Stimulated activated memory B cell treated with anti-CD40 and anti-IgM and Interleukin-4, amounts not matched to agents 10 μg/mL and 1 μg/mL and 100 μg/mL, for 72 hours (primary cell): ENCODE measurements at regions not wholly inside any gene's neighbourhood (a gene's known extent, or its start where the extent isn't known, plus 50 kb on each side); places are given as distances from the start of the nearest gene placed in this dataset.

Experiments
- ATAC-seq: fragments of 150-1000 bp; cut with Tn5 transposase; 2 replicates; pipeline ENCODE4 v1.10.0; 2021
- H3K27ac Mint-ChIP-seq: one replicate; pipeline ENCODE4 v1.8.0; 2022; ENCODE audit warnings: mild to moderate bottlenecking, mixed read lengths
- H3K27me3 Mint-ChIP-seq: one replicate; pipeline ENCODE4 v1.8.0; 2022; ENCODE audit warnings: mixed read lengths
- H3K36me3 Mint-ChIP-seq: one replicate; pipeline ENCODE4 v1.8.0; 2022; ENCODE audit warnings: mixed read lengths
- H3K4me1 Mint-ChIP-seq: one replicate; pipeline ENCODE4 v1.8.0; 2022; ENCODE audit warnings: mixed read lengths
- H3K4me3 Mint-ChIP-seq: one replicate; pipeline ENCODE4 v1.8.0; 2022; ENCODE audit warnings: mild to moderate bottlenecking, moderate library complexity, mixed read lengths
- H3K9me3 Mint-ChIP-seq: one replicate; pipeline ENCODE4 v1.8.0; 2022; ENCODE audit warnings: mixed read lengths

DNA sequence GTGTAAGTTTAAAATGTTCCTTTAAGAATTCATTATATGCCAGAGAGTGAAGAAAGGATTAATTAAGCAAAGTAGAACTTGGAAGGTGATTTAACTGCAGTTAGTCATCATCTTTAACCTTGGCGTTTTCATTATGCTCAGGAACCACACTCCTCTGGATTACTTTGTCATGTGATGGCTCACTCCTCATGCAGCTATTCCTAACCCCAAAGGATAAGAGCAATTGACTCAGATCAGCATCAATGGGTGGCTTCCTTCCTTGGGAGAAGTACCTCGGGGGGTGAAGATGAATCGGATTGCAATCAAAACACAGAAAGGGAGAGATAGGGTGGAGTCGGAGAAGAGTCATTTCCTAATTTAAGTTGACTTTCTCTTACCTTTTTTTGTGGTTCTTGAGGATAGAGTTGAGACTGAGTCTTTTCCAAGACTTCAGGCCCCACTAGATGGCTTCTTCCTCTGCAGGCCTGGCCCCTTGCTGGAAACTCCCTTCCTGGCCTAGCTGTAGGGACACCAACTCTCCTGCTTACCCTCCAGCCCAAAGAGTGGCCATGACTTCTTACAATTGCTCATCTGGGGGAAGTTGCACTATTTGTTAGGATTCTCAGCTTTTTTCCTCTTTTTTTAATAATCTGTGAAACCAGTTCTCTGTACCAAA lies 238.6 kb upstream of the DDHD1 start:
- H3K4me3 Mint-ChIP-seq, result no peak overlapping the region
- no peaks in the 10 kb centered on the region for H3K27me3 Mint-ChIP-seq
- H3K36me3 Mint-ChIP-seq, result no peaks in the 10 kb centered on the region
- peaks cover 8% of the 10 kb centered on the region for H3K9me3 Mint-ChIP-seq
- no peak overlapping the region for H3K27ac Mint-ChIP-seq
- ATAC-seq, result no peak
- no peaks in the 10 kb centered on the region for H3K4me1 Mint-ChIP-seq

DNA sequence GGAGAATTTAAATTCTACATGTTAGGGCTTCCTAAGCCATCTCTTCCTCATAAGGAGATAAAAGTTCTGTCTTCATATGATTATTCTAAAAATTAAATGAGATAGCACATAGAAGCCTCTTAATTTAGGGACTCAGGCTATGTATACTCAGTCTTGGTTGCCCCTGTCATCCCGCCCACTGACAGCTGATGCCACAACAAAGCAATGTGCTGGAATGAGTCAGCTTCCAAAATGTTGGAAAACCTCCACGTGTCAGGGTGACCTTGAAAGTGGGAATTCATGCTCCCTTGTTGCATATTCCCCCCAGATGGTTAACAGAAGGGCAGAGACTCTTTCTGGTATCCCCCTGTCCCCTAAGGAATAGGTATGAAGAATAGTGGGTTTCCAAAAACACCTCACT lies 238.0 kb upstream of the DDHD1 start:
- H3K4me1 Mint-ChIP-seq, result no peaks in the 10 kb centered on the region
- no peaks in the 10 kb centered on the region for H3K36me3 Mint-ChIP-seq
- H3K27ac Mint-ChIP-seq, result no peak overlapping the region
- ATAC-seq, result no peak
- H3K4me3 Mint-ChIP-seq, result no peak overlapping the region
- no peaks in the 10 kb centered on the region for H3K27me3 Mint-ChIP-seq
- peaks cover 8% of the 10 kb centered on the region for H3K9me3 Mint-ChIP-seq

DNA sequence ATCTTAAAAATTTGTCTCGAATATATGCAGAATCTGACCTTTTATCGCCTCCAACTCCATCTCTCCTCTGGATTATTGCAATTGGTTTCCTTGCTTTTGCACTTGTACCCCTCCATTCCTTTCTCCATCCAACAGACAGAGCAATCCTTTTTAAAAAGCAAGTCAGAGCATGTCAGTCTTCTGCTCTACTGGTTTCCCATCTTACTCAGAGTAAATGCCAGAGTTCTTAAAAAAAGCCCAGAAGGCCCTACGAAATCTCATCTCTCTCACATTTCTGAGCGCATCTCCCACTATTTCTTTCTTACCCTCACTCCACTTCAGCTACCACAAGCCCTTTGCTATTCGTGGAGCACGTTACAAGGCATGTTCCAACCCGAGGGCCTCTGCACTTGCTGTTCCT lies 236.9 kb upstream of the DDHD1 start:
- Mint-ChIP-seq H3K27ac (no peak overlapping the region), H3K36me3 (no peaks in the 10 kb centered on the region), H3K4me1 (no peaks in the 10 kb centered on the region), H3K27me3 (no peaks in the 10 kb centered on the region), H3K4me3 (no peak overlapping the region), H3K9me3 (peaks cover 7% of the 10 kb centered on the region)
- ATAC-seq, result no peak

DNA sequence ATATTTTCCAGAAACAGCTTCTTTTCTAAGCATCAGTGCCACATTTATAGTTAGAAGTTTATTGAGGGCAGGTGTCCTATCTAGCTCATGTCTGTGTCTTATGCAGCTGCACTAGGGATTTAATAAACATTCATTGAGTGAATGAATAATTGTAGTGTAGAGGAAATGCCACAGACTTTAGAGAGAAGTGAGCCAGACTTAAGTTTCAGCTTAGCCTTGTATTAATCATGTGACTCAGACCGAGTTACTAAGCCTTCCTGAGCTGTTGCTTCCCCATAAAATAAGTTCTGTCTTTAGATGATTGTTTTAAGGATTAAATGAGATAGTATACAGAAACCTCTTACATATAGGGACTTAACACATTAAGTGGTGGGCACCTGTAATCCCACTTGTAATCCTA lies 236.1 kb upstream of the DDHD1 start:
- ATAC-seq, result no peak
- no peaks in the 10 kb centered on the region for H3K27me3 Mint-ChIP-seq
- H3K4me1 Mint-ChIP-seq, result no peaks in the 10 kb centered on the region
- H3K4me3 Mint-ChIP-seq, result no peak overlapping the region
- H3K36me3 Mint-ChIP-seq, result no peaks in the 10 kb centered on the region
- no peak overlapping the region for H3K27ac Mint-ChIP-seq
- peaks cover 2% of the 10 kb centered on the region for H3K9me3 Mint-ChIP-seq

DNA sequence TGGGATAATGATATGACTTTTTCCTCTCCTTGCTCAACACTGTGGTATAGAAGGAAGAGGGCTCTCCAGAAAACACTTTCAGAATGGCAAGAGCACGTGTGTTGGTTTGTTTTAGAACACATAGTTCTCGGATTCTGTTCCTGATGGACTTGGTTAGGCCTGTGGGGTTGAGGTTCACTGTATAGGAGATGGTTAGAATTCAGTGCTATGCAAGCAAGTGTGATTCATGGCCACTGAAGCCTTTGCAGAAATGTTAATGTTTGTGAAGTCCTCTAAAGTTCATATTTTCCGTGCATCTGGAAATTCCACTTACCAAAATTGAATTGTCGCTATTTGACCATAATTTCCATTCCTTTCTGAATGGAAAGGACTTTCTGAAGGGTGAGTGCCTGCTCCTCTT lies 233.2 kb upstream of the DDHD1 start:
- Mint-ChIP-seq H3K27me3 (no peaks in the 10 kb centered on the region), H3K36me3 (no peaks in the 10 kb centered on the region), H3K9me3 (no peaks in the 10 kb centered on the region), H3K4me1 (no peaks in the 10 kb centered on the region), H3K4me3 (no peak overlapping the region), H3K27ac (no peak overlapping the region)
- no peak for ATAC-seq

DNA sequence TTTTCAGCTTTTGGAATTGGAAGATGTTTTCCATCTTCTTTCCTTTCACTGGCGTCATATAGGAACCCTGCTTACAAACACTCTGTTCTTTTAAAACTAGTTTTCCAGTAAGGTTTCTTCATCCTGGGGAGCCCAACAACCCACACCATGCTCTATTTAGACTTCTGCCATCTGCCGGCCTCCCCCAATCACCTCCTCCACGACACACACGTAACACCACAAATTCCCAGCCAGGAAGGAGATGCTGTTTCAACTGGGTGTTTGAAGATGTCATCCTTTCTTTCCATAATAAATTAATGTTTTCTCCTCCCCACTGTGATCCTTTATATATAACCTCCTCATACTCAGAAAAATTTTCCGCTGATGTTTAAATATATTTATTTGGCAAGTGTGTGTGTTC lies 231.4 kb upstream of the DDHD1 start:
- Mint-ChIP-seq H3K4me1 (no peaks in the 10 kb centered on the region), H3K27ac (no peak overlapping the region)

DNA sequence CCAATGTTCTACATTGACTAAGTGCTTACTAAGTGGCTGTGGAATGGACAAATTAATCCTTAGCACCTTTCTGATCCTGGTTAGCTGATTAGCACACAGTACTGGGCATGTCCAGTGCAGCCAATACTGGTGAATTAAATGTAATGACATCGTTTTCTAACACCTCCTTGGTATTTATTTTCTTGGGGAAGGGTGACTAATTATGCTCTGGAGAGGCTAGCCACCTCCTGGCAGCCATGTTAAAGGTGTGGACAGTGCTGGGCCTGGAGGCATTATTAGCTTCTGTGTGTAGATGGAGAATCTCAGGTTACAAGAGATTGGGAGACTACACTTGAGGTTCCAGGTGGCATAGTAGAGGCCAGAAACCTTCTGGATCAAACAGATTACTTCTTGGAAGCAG lies 230.9 kb upstream of the DDHD1 start:
- no peak for ATAC-seq
- Mint-ChIP-seq H3K27ac (no peak overlapping the region), H3K4me1 (no peaks in the 10 kb centered on the region), H3K4me3 (no peak overlapping the region), H3K36me3 (no peaks in the 10 kb centered on the region), H3K27me3 (no peaks in the 10 kb centered on the region), H3K9me3 (no peaks in the 10 kb centered on the region)

More for the DNA sequence above, 231.4 kb upstream of the DDHD1 start:
- Mint-ChIP-seq H3K9me3 (no peaks in the 10 kb centered on the region), H3K4me3 (no peak overlapping the region), H3K36me3 (no peaks in the 10 kb centered on the region), H3K27me3 (no peaks in the 10 kb centered on the region)
- ATAC-seq, result no peak

DNA sequence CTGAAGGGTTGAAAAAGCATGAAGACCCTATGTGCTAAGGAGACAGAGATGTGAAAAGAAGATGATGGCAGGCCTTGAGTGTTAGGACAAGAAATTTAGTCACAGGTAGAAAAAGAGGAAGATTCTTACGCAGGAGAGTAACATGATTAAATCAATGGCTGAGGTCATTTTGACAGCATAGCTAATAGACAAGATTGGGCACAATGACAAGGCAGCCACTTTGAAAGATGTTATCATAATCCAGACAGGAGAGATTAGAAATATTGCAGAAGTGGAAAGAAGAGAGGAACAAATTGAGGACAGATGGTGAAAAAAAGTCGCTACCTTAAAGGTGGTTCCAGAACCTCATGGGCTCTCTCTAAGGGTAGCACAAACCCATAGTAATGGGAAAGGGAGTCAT lies 228.8 kb upstream of the DDHD1 start:
- Mint-ChIP-seq H3K27me3 (no peaks in the 10 kb centered on the region), H3K4me1 (no peaks in the 10 kb centered on the region), H3K9me3 (no peaks in the 10 kb centered on the region), H3K4me3 (no peak overlapping the region), H3K36me3 (no peaks in the 10 kb centered on the region), H3K27ac (no peak overlapping the region)
- ATAC-seq, result no peak

DNA sequence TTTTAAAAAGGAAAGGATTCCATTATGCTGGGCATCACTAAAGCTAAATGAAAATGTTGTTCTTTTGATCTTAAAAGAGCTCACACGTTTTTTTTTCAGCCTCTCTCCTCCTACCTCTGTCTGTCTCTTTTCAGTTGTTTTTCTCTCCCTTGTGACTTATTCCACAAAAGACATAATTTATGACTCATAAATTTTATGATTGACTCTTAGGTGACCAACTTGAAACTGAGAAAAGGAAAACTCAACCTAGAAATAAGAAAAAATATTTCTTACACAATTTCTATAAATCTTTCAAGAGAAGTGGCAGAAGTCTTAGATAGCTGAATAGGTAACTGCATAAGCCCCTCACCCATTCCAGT lies 227.7 kb upstream of the DDHD1 start:
- no peak for ATAC-seq

DNA sequence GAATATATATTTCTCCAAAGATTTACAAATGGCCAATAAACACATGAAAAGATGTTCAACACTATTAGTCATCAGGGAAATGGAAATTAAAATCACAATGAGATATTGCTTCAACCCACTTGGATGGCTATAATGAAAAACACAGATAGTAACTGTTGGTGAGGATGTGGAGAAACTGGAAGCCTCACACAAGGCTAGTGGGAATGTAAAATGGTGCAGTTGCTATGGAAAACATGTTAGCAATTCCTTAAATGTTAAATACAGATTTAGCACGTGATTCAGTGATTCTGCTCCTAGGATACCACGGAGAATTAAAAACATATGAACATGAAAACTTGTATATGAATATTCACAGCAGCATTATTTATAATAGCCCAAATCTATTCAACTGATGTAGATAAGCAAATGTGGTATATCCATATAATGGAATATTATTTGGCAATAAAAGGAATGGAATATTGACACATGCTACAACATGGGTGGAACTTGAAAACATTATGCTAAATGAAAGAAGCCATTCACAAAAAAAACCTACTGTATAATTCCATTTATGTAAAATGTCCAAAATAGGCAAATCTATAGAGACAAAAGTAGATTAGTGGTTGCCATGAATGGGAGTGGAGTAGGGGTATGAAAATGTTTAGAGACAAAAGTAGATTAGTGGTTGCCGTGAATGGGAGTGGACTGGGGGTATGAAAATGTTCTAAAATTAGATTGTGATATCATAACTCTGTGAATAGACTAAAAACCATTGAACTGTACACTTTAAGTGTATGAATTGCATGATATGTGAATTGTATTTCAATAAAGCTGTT lies 227.1 kb upstream of the DDHD1 start:
- Mint-ChIP-seq H3K4me3 (no peak overlapping the region), H3K9me3 (no peaks in the 10 kb centered on the region), H3K4me1 (no peaks in the 10 kb centered on the region), H3K27ac (no peak overlapping the region), H3K36me3 (no peaks in the 10 kb centered on the region), H3K27me3 (no peaks in the 10 kb centered on the region)
- no peak for ATAC-seq

More for the DNA sequence above, 227.7 kb upstream of the DDHD1 start:
- no peaks in the 10 kb centered on the region for H3K4me1 Mint-ChIP-seq
- no peaks in the 10 kb centered on the region for H3K9me3 Mint-ChIP-seq
- no peak overlapping the region for H3K27ac Mint-ChIP-seq
- H3K4me3 Mint-ChIP-seq, result no peak overlapping the region
- H3K36me3 Mint-ChIP-seq, result no peaks in the 10 kb centered on the region
- H3K27me3 Mint-ChIP-seq, result no peaks in the 10 kb centered on the region

DNA sequence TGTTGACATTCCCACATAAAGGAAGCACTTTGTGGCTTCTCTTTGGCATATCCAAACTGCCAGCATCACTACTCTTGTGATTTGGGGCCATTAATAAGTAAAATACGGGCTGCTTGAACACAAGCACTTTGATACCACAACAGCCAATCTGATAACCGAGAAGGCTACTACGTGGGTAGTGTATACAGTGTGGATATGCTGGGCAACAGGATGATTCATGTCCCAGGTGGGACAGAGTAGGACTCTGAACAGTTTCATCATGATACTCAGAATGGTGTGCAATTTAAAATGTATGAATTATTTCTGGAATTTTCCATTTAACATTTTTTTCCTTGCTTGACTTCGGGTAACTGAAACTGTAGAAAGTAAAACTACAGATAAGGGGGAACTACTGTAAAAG lies 225.0 kb upstream of the DDHD1 start:
- Mint-ChIP-seq H3K4me1 (no peaks in the 10 kb centered on the region), H3K27me3 (no peaks in the 10 kb centered on the region), H3K9me3 (no peaks in the 10 kb centered on the region), H3K4me3 (no peak overlapping the region), H3K36me3 (no peaks in the 10 kb centered on the region), H3K27ac (no peak overlapping the region)
- ATAC-seq, result no peak

DNA sequence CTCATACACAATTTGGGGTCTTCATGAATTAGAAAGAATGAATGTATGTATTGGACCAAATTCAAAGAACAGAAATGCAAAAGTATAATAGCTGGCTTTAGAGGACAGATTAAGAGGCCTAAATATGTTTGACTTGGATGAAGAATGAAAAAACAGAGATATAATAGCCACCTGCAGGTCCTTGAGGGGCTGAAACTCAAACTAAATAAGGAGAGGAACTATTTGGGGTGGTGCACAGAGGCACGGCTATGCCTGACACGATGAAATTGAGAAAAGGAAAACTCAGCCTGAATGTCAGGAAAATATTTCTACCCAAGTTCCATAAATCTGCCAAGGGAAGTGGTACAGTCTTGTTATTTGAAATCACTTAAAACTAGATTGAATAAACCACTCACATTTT lies 222.9 kb upstream of the DDHD1 start:
- Mint-ChIP-seq H3K36me3 (no peaks in the 10 kb centered on the region), H3K4me3 (no peak overlapping the region), H3K4me1 (no peaks in the 10 kb centered on the region), H3K27me3 (no peaks in the 10 kb centered on the region), H3K9me3 (no peaks in the 10 kb centered on the region), H3K27ac (no peak overlapping the region)
- no peak for ATAC-seq

DNA sequence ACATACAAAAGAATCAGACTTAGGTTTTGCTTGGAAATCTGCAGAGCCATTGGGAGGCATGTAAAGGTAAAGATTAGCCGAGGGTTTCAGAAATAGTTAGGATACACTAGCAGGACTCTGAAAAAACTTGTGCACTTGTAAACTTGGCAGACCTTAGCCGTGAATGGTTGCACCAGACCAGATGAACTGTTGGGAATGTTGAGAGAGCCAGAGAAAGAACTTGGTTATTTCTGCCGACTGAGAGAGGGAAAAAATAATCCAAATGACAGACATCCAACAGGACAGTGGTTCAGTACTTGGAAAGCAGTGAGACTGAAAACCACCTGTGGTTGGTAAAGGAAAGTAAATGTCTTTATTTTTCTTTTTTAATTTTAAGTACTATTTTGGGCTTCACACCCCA lies 222.5 kb upstream of the DDHD1 start:
- Mint-ChIP-seq H3K4me3 (no peak overlapping the region), H3K9me3 (no peaks in the 10 kb centered on the region), H3K4me1 (no peaks in the 10 kb centered on the region), H3K36me3 (no peaks in the 10 kb centered on the region), H3K27me3 (no peaks in the 10 kb centered on the region), H3K27ac (no peak overlapping the region)
- ATAC-seq, result no peak

DNA sequence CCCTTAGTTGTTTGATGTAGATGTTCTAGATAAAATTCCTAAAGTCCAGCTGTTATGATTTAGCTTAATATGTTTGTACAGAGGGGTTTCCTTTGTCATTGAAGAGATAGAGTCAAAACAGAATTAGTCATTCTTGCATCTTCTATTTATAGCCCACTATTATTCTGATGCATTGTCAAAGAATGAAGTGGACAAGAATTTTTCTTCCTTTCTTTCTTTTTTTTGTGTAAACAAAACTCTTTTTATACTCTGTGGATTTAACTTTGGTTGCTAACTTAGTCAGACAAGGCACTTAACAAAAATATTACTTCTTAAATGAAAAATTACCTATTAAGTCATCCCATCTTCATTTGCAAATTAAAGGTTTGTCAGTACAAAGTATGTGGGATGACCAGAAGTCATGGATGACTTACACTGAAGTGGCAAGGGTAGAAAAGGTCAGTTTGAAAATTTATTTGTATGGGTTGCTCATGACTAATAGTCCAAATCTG lies 215.6 kb upstream of the DDHD1 start:
- H3K27ac Mint-ChIP-seq, result no peak overlapping the region
- no peaks in the 10 kb centered on the region for H3K4me1 Mint-ChIP-seq

DNA sequence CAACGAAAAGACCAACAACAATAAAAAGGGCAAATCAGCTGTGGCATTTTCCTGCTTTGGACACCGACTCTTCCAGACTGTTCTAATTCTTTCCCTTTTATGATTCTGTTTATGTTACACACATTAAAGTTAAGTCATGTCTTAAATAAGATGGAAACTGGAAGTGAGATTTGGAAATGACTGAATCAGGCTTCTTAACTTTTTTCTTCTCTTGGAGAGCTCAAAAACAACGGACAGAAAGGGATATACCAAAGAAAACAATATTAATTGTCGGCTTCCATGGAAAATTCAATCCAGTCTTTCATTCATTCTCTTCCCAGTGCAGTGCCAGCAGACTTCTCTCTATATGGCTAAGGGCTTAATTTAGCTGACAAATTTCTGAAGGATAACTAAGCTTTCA lies 214.9 kb upstream of the DDHD1 start:
- no peak for ATAC-seq
- Mint-ChIP-seq H3K27me3 (no peaks in the 10 kb centered on the region), H3K4me3 (no peak overlapping the region), H3K27ac (no peak overlapping the region), H3K4me1 (no peaks in the 10 kb centered on the region), H3K36me3 (no peaks in the 10 kb centered on the region), H3K9me3 (peaks cover 3% of the 10 kb centered on the region)

More for the DNA sequence above, 215.6 kb upstream of the DDHD1 start:
- no peaks in the 10 kb centered on the region for H3K9me3 Mint-ChIP-seq
- ATAC-seq, result no peak
- H3K4me3 Mint-ChIP-seq, result no peak overlapping the region
- H3K36me3 Mint-ChIP-seq, result no peaks in the 10 kb centered on the region
- H3K27me3 Mint-ChIP-seq, result no peaks in the 10 kb centered on the region

DNA sequence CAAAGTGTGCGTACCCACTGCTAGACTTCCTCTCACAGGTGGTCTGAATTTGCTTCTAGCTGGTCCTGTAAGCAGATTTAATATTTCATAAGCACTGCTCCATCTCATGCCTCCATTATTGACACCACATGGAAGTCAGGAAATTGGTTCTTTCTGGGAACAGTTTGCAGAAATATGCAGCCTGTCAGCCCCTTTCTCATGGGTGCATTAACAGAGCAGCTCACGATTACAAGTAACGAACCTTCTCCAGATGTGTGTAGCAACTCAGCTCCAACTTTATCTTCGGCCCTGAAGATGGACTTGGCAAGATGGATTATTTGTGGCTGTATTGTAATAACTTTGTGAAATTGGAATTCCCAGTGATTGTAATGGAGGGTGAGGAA lies 214.5 kb upstream of the DDHD1 start:
- Mint-ChIP-seq H3K9me3 (peaks cover 6% of the 10 kb centered on the region), H3K4me1 (no peaks in the 10 kb centered on the region), H3K4me3 (no peak overlapping the region), H3K27ac (no peak overlapping the region), H3K36me3 (no peaks in the 10 kb centered on the region), H3K27me3 (no peaks in the 10 kb centered on the region)
- no peak for ATAC-seq
